ENCODE measurements at regions not wholly inside any gene's neighbourhood (a gene's known extent, or its start where the extent isn't known, plus 50 kb on each side); places are given as distances from the start of the nearest gene placed in this dataset.

DNA sequence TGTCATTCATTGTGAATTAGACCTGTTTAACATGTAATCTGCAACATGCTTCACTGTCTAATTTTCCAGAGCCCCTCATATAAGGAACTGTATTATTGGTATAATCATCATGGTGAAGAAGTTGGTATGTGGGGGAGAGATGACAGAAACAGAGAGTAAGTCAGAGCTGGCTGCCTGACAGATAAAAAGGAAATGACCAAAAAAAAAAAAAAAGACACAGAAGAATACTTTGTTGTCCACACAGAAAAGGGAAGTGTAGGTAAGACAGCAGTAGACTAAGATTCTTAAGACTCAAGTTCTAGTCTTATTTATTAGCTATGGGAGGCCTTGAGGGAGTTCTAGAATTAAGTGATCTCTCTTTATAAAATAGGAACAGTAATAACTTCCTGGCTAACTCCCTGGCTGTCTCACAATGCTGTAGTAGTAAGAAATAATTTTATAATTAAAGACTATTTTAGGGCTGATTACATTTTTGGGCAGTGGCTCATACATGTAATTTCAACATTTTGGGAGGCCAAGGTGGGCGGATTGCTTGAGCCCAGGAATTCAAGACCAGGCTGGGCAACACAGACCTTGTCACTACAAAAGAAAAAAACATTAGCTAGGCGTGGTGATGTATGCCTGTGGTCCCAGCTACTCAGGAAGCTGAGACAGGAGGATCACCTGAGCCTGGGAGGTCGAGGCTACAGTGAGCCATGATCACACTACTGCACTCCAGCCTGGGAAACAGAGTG is 102.5 kb downstream of the PRL start:
- TF ChIP-seq FOXM1 (IDR thresholded peaks at IDR 0.05; ENCODE audit: borderline replicate concordance, low read depth) (no peak), TAF1 (IDR thresholded peaks at IDR 0.05; ENCODE audit: low read depth) (no peak), MAX (IDR thresholded peaks at IDR 0.05) (no peak), YY1 (IDR thresholded peaks at IDR 0.05; ENCODE audit: low read depth) (no peak), EP300 (IDR thresholded peaks at IDR 0.05; ENCODE audit: borderline replicate concordance) (no peak)
